ENCODE measurements at regions not wholly inside any gene's neighbourhood (a gene's known extent, or its start where the extent isn't known, plus 50 kb on each side); places are given as distances from the start of the nearest gene placed in this dataset.
"Not testable (repeated sequence)": the region's sequence is repeated elsewhere in the genome, so short reads cannot be mapped to it uniquely, and the experiment has no call there.

- ATAC-seq (no peak), DNase-seq (no peak)
- Histone ChIP-seq H3K9me3 (no peaks in the 10 kb centered on the region), H3K36me3 (ENCODE audit: insufficient read depth in 1 of 2, low read depth in 1 of 2) (no peaks in the 10 kb centered on the region), H3K27me3 (ENCODE audit: insufficient read depth in 3 of 3, low read length in 2 of 3) (peaks cover 6 to 74% (median 11%) of the 10 kb centered on the region in 3 donors), H3K4me3 (no peak overlapping the region), H3K4me1 (no peaks in the 10 kb centered on the region), H3K27ac (no peak overlapping the region)
- WGBS, 3 donors, result 72 to 76% (median 76%) methylated on average over 8 of the region's 8 CpGs
- intact Hi-C loops (cut with DNase I), result no loop called here
- no peak for TF ChIP-seq CTCF (IDR thresholded peaks at IDR 0.05)
These were observed 130.5 kb downstream of the PPIAL4G start for GRCh38 chr1:148352470-148353053.

- Histone ChIP-seq H3K36me3 (ENCODE audit: insufficient read depth in 1 of 2, low read depth in 1 of 2) (no peaks in the 10 kb centered on the region), H3K4me1 (no peaks in the 10 kb centered on the region), H3K9me3 (no peaks in the 10 kb centered on the region), H3K27ac (no peak overlapping the region), H3K27me3 (ENCODE audit: insufficient read depth in 3 of 3, low read length in 2 of 3) (peaks cover 2 to 35% (median 6%) of the 10 kb centered on the region in 3 donors), H3K4me3 (no peak overlapping the region)
- no peak for ATAC-seq
- no peak for TF ChIP-seq CTCF (IDR thresholded peaks at IDR 0.05)
- intact Hi-C loops (cut with DNase I), result no loop called here
- no peak for DNase-seq
These were observed 135.3 kb downstream of the PPIAL4G start for GRCh38 chr1:148347781-148348180.

- DNase-seq; ATAC-seq; H3K36me3 ChIP-seq (ENCODE audit: insufficient read depth in 1 of 2, low read depth in 1 of 2); H3K9me3 ChIP-seq; H3K27ac ChIP-seq; H3K4me1 ChIP-seq; H3K4me3 ChIP-seq; intact Hi-C loops (cut with DNase I): not testable (repeated sequence)
- H3K27me3 ChIP-seq (ENCODE audit: insufficient read depth in 3 of 3, low read length in 2 of 3), result peaks cover 0 to 17% (median 6%) of the 10 kb centered on the region in 3 donors
- WGBS, 3 donors, result 5 to 13% (median 9%) methylated on average over 3 of the region's 3 CpGs
- TF ChIP-seq CTCF (IDR thresholded peaks at IDR 0.05), result peak; percentile 29
These were observed 137.4 kb downstream of the PPIAL4G start for GRCh38 chr1:148345659-148346151.

GRCh38 chr1:148344651-148345050 is 138.5 kb downstream of the PPIAL4G start:
- H3K4me3 ChIP-seq; H3K9me3 ChIP-seq; ATAC-seq; DNase-seq; H3K36me3 ChIP-seq (ENCODE audit: insufficient read depth in 1 of 2, low read depth in 1 of 2); H3K4me1 ChIP-seq; H3K27ac ChIP-seq; intact Hi-C loops (cut with DNase I): not testable (repeated sequence)
- 74 to 81% (median 78%) methylated on average over 2 of the region's 2 CpGs for WGBS, 3 donors
- peaks cover 0 to 13% (median 3%) of the 10 kb centered on the region in 3 donors for H3K27me3 ChIP-seq (ENCODE audit: insufficient read depth in 3 of 3, low read length in 2 of 3)

GRCh38 chr1:148341729-148342128 is 141.4 kb downstream of the PPIAL4G start:
- intact Hi-C loops (cut with DNase I); H3K4me1 ChIP-seq; H3K27ac ChIP-seq; H3K9me3 ChIP-seq; DNase-seq; ATAC-seq; H3K36me3 ChIP-seq (ENCODE audit: insufficient read depth in 1 of 2, low read depth in 1 of 2); H3K4me3 ChIP-seq: not testable (repeated sequence)
- WGBS, 3 donors, result 90 to 97% (median 94%) methylated on average over 1 of the region's 1 CpG
- peaks cover 0 to 18% (median 0%) of the 10 kb centered on the region in 3 donors for H3K27me3 ChIP-seq (ENCODE audit: insufficient read depth in 3 of 3, low read length in 2 of 3)

- H3K27ac ChIP-seq; H3K9me3 ChIP-seq; H3K4me1 ChIP-seq; ATAC-seq; DNase-seq; H3K4me3 ChIP-seq; intact Hi-C loops (cut with DNase I); H3K36me3 ChIP-seq (ENCODE audit: insufficient read depth in 1 of 2, low read depth in 1 of 2): not testable (repeated sequence)
- H3K27me3 ChIP-seq (ENCODE audit: insufficient read depth in 3 of 3, low read length in 2 of 3), result peaks cover 0 to 55% (median 5%) of the 10 kb centered on the region in 3 donors
- WGBS, 3 donors, result 31 to 32% (median 32%) methylated on average over 5 of the region's 5 CpGs
These were observed 146.8 kb downstream of the PPIAL4G start for GRCh38 chr1:148336121-148336918.
